C4-2B (cell line): ENCODE measurements at regions not wholly inside any gene's neighbourhood (a gene's known extent, or its start where the extent isn't known, plus 50 kb on each side); places are given as distances from the start of the nearest gene placed in this dataset.

Experiments
- CTCF ChIP-seq: fragments of 450-650 bp; conservative IDR thresholded peaks from 2 replicates; pipeline ENCODE4 v1.5.1; 2017; ENCODE audit warnings: mild to moderate bottlenecking
- ZFX ChIP-seq: fragments of 450-650 bp; IDR thresholded peaks from 2 replicates; pipeline ENCODE4 v1.6.1; 2017

- TF ChIP-seq CTCF: no peak
- TF ChIP-seq ZFX: no peak
These were observed 1391.1 kb downstream of the FSTL5 start for GRCh38 chr4:160772668-160773067.
